ENCODE measurements at regions not wholly inside any gene's neighbourhood (a gene's known extent, or its start where the extent isn't known, plus 50 kb on each side); places are given as distances from the start of the nearest gene placed in this dataset.

DNA sequence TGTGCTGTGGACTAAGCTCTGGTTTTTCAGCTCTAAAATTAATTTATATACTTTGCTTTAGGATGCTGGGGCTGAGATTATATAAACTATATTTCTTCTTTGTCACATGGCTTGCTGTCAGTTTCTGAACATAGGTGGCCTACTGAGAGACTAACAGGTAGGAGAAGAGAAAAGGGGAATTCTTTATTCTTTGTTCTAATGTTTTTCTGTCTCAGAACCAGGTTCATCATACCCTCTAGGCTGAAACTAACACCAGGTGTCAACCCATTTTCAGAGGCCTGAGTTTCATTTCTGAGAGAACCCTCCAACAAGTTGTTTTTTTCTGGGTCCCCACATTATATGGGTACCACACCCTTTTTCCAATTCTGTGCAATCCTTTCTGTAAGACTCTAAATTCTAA lies 843.6 kb downstream of the TRIB2 start:
- FAIRE-seq = no peak
- dilution Hi-C loops (cut with MboI; ENCODE audit: extremely low pct_ligation_motif_present, low sequenced_read_pairs) (no loop called here), intact Hi-C loops (cut with micrococcal nuclease) (no loop called here)
- no TSS peak for BruUV-seq (replicated peaks)
- H3K27me3 ChIP-seq (ENCODE audit: control insufficient read depth in 2 of 2, insufficient read depth in 2 of 2, low read length in 2 of 2) = no peaks in the 10 kb centered on the region
- no peak for DNase-seq (ENCODE audit: low read depth, low spot score)
- H3K9me3 ChIP-seq (replicated peaks; ENCODE audit: control insufficient read depth, insufficient read depth, low read length) = peaks cover 3% of the 10 kb centered on the region
- TF ChIP-seq MYC (IDR thresholded peaks at IDR 0.05; ENCODE audit: low read depth, low read length) (no peak), GATA2 (IDR thresholded peaks at IDR 0.05; ENCODE audit: insufficient read depth, insufficient read length, low read depth, low read length) (no peak), JUN (IDR thresholded peaks at IDR 0.05; ENCODE audit: borderline replicate concordance, insufficient read depth, insufficient read length, low read depth) (no peak), POLR2AphosphoS5 (IDR thresholded peaks at IDR 0.05; ENCODE audit: insufficient read depth, low read depth, low read length) (no peak), FOS (IDR thresholded peaks at IDR 0.05; ENCODE audit: borderline replicate concordance, insufficient read depth, low read length) (no peak), POLR2A (IDR thresholded peaks at IDR 0.05; ENCODE audit: low read depth, low read length) (no peak), EZH2 (IDR thresholded peaks at IDR 0.05; ENCODE audit: borderline replicate concordance, low read depth, low read length, severe bottlenecking) (no peak)
- TF ChIP-seq, protein P1, sequence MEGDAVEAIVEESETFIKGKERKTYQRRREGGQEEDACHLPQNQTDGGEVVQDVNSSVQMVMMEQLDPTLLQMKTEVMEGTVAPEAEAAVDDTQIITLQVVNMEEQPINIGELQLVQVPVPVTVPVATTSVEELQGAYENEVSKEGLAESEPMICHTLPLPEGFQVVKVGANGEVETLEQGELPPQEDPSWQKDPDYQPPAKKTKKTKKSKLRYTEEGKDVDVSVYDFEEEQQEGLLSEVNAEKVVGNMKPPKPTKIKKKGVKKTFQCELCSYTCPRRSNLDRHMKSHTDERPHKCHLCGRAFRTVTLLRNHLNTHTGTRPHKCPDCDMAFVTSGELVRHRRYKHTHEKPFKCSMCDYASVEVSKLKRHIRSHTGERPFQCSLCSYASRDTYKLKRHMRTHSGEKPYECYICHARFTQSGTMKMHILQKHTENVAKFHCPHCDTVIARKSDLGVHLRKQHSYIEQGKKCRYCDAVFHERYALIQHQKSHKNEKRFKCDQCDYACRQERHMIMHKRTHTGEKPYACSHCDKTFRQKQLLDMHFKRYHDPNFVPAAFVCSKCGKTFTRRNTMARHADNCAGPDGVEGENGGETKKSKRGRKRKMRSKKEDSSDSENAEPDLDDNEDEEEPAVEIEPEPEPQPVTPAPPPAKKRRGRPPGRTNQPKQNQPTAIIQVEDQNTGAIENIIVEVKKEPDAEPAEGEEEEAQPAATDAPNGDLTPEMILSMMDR (IDR thresholded peaks at IDR 0.05; ENCODE audit: extremely low read depth in 1 of 2, insufficient read depth in 1 of 2, low read depth in 1 of 2, low read length in 2 of 2) = no peak
- TF ChIP-seq, protein P2, sequence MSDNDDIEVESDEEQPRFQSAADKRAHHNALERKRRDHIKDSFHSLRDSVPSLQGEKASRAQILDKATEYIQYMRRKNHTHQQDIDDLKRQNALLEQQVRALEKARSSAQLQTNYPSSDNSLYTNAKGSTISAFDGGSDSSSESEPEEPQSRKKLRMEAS (IDR thresholded peaks at IDR 0.05; ENCODE audit: insufficient read depth, insufficient read length) = no peak
- no peak overlapping the region for H3K4me2 ChIP-seq (ENCODE audit: insufficient read depth, low read length)
- no peaks in the 10 kb centered on the region for H3K36me3 ChIP-seq (ENCODE audit: control insufficient read depth in 2 of 2, extremely low read depth in 1 of 2, insufficient read depth in 2 of 2, low read length in 2 of 2)
- no peak overlapping the region for H3K9ac ChIP-seq (replicated peaks; ENCODE audit: extremely low read depth, insufficient read depth, low read length)
- ChIA-PET CTCF (no interaction called here), POLR2A (no interaction called here)
- H3K4me3 ChIP-seq (replicated peaks in 1 of 3; ENCODE audit: insufficient read depth in 1 of 3, low read depth in 1 of 3, low read length in 3 of 3) = no peak overlapping the region
- no peak overlapping the region for H2AFZ ChIP-seq (ENCODE audit: low read depth, low read length)
- peaks cover 2% of the 10 kb centered on the region for H4K20me1 ChIP-seq (replicated peaks; ENCODE audit: control insufficient read depth, extremely low read depth, insufficient read depth, low read length)
- no peaks in the 10 kb centered on the region for H3K79me2 ChIP-seq (ENCODE audit: control insufficient read depth, insufficient read depth, low read length)
- H3K27ac ChIP-seq (ENCODE audit: insufficient read depth, low read depth, low read length) = no peak overlapping the region
- H3K4me1 ChIP-seq (ENCODE audit: control insufficient read depth, extremely low read depth, insufficient read depth, low read length) = no peaks in the 10 kb centered on the region
- H3K9me1 ChIP-seq (replicated peaks; ENCODE audit: control insufficient read depth, extremely low read depth, insufficient read depth, low read length) = no peaks in the 10 kb centered on the region

Measured in endothelial cell of umbilical vein (primary cell).